ENCODE measurements at regions not wholly inside any gene's neighbourhood (a gene's known extent, or its start where the extent isn't known, plus 50 kb on each side); places are given as distances from the start of the nearest gene placed in this dataset.

DNA sequence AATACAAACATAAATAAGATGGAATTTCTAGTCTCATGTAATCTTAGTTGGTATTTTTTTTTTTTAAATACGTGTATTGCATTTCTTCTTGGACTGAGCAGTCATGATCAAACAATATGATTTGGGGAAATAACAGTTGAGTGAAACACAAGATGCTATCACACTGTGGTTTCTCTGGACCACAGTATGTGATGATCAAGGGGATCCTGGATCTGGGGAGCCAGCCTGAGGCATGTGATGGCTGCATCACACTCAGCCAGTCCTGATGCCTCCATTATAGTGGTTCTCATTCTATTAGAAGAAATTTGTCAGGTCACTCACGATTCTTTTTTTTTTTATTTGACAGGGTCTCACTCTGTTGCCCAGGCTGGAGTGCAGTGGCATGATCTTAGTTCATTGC lies 495.9 kb upstream of the POT1 start:
- no peak for TF ChIP-seq CEBPB (IDR thresholded peaks at IDR 0.05)
- TF ChIP-seq, protein P1, sequence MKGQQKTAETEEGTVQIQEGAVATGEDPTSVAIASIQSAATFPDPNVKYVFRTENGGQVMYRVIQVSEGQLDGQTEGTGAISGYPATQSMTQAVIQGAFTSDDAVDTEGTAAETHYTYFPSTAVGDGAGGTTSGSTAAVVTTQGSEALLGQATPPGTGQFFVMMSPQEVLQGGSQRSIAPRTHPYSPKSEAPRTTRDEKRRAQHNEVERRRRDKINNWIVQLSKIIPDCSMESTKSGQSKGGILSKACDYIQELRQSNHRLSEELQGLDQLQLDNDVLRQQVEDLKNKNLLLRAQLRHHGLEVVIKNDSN (IDR thresholded peaks at IDR 0.05): no peak
- TF ChIP-seq, protein P2, sequence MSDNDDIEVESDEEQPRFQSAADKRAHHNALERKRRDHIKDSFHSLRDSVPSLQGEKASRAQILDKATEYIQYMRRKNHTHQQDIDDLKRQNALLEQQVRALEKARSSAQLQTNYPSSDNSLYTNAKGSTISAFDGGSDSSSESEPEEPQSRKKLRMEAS (IDR thresholded peaks at IDR 0.05): no peak
- TF ChIP-seq, protein P3, sequence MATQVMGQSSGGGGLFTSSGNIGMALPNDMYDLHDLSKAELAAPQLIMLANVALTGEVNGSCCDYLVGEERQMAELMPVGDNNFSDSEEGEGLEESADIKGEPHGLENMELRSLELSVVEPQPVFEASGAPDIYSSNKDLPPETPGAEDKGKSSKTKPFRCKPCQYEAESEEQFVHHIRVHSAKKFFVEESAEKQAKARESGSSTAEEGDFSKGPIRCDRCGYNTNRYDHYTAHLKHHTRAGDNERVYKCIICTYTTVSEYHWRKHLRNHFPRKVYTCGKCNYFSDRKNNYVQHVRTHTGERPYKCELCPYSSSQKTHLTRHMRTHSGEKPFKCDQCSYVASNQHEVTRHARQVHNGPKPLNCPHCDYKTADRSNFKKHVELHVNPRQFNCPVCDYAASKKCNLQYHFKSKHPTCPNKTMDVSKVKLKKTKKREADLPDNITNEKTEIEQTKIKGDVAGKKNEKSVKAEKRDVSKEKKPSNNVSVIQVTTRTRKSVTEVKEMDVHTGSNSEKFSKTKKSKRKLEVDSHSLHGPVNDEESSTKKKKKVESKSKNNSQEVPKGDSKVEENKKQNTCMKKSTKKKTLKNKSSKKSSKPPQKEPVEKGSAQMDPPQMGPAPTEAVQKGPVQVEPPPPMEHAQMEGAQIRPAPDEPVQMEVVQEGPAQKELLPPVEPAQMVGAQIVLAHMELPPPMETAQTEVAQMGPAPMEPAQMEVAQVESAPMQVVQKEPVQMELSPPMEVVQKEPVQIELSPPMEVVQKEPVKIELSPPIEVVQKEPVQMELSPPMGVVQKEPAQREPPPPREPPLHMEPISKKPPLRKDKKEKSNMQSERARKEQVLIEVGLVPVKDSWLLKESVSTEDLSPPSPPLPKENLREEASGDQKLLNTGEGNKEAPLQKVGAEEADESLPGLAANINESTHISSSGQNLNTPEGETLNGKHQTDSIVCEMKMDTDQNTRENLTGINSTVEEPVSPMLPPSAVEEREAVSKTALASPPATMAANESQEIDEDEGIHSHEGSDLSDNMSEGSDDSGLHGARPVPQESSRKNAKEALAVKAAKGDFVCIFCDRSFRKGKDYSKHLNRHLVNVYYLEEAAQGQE (IDR thresholded peaks at IDR 0.05; ENCODE audit: low read depth): no peak
- no peak for TF ChIP-seq TEAD4 (IDR thresholded peaks at IDR 0.05)
- no peak for TF ChIP-seq YY1 (IDR thresholded peaks at IDR 0.05; ENCODE audit: low read depth)
- TF ChIP-seq NFIC (IDR thresholded peaks at IDR 0.05): no peak
- TF ChIP-seq TAF1 (IDR thresholded peaks at IDR 0.05; ENCODE audit: low read depth): no peak
- no peak for TF ChIP-seq EGR1 (IDR thresholded peaks at IDR 0.05)

DNA sequence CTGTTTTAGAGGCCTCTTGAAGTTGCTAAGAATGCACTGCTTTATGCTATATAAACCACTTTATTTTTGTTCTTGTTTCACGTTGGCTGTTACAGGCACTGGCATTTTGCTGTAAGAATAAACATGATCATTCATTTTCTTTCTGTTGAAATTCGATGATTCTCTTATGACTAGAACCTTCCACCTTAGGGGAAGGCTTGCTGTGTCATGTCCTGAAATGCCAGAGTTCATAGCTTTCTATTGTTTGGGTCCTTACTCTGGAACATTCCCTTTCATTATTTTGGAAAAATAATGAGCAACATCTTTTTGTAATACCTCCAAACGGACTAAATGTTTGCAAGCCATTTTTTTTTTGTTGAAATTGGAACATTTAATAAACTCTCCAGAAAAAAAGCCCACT lies 495.1 kb upstream of the POT1 start:
- no peak for TF ChIP-seq CEBPB (IDR thresholded peaks at IDR 0.05)

DNA sequence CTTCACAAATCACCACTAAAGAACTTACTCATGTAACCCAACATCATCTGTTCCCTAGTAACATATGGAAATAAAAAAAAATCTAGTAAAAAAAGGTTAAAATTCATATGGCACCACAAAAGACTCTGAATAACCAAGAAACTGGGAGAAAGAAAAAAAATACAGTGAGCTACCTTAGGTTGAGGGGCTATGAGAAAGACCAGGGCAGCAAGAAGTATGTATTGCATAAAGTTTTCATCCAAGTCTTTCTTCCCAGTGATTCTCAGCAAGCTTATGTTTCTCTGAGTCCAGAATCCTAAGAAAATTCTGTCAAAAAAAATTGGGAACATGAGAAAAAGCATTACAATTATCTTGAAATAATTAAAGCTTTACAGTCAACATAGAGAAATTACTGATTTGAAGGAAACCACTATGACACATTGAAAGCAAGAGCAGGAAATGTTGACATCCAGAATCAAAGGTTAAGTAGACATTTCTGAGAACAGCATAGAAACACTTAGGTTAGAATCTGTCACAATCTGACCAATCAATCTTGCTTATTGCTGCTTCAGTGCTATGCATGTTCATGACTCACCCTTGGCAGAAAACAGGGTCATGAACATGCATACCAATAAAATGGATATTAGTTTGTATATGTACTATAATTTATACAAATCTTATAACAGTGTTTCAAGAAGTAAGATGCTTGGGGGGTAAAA lies 494.0 kb upstream of the POT1 start:
- no peak for TF ChIP-seq ZBTB7A (IDR thresholded peaks at IDR 0.05; ENCODE audit: low read depth)
- TF ChIP-seq NFIC (IDR thresholded peaks at IDR 0.05): no peak
- TF ChIP-seq EP300 (IDR thresholded peaks at IDR 0.05; ENCODE audit: borderline replicate concordance): no peak
- no peak for TF ChIP-seq TEAD4 (IDR thresholded peaks at IDR 0.05)
- no peak for TF ChIP-seq CREB1 (IDR thresholded peaks at IDR 0.05; ENCODE audit: low read depth)
- no peak for TF ChIP-seq RAD21 (IDR thresholded peaks at IDR 0.05; ENCODE audit: low read depth)
- TF ChIP-seq, protein P1 (IDR thresholded peaks at IDR 0.05): no peak
- no peak for TF ChIP-seq TAF1 (IDR thresholded peaks at IDR 0.05; ENCODE audit: low read depth)
- TF ChIP-seq, protein P3 (IDR thresholded peaks at IDR 0.05; ENCODE audit: low read depth): no peak
- no peak for TF ChIP-seq CEBPB (IDR thresholded peaks at IDR 0.05)
- TF ChIP-seq, protein P2 (IDR thresholded peaks at IDR 0.05): no peak
- no peak for TF ChIP-seq YY1 (IDR thresholded peaks at IDR 0.05; ENCODE audit: low read depth)
- TF ChIP-seq EGR1 (IDR thresholded peaks at IDR 0.05): no peak

DNA sequence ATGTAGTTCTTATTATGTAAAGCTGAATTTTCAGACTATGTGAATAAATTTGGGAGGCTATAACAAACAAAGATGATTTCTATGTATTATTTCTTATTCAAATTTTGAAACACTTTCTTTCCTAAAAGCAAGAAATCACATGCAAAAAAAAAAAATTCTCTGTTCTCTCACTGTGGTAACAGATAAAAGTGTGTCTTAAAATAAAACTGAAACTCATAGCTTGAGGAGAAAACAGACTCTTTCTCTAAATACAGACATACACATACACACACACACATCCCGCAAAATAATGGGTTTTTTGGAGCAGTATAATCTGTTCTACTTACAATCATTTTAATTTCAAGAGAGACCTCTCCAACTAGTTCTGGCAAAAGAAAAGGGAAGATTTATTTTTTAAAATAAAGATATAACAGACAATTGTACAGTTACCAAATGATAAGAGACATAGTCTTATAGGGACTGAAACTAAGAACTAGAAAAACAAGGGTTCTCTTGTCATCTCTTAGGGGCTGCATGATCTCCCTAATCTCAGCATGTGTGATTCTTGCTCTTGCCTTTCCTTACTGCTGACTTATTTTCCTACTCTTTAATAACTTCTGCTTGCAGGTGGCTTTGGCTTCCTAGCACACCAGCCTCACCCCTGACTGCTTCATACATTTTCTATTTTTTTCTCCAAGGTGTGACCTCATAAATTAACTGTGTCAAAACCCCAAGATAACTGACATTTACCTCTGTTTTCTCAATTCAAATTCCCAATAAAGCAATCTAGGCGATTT lies 483.5 kb upstream of the POT1 start:
- TF ChIP-seq FOXM1 (IDR thresholded peaks at IDR 0.05; ENCODE audit: borderline replicate concordance, low read depth) (no peak), ZBTB7A (IDR thresholded peaks at IDR 0.05; ENCODE audit: low read depth) (no peak), RAD21 (IDR thresholded peaks at IDR 0.05; ENCODE audit: low read depth) (no peak), TCF12 (IDR thresholded peaks at IDR 0.05; ENCODE audit: low read depth) (no peak), YY1 (IDR thresholded peaks at IDR 0.05; ENCODE audit: low read depth) (no peak), TAF1 (IDR thresholded peaks at IDR 0.05; ENCODE audit: low read depth) (no peak), EP300 (IDR thresholded peaks at IDR 0.05; ENCODE audit: borderline replicate concordance) (no peak), TEAD4 (IDR thresholded peaks at IDR 0.05) (no peak), EGR1 (IDR thresholded peaks at IDR 0.05) (no peak), CEBPB (IDR thresholded peaks at IDR 0.05) (no peak)
- TF ChIP-seq, protein P2 (IDR thresholded peaks at IDR 0.05): no peak
- TF ChIP-seq, protein P1 (IDR thresholded peaks at IDR 0.05): no peak
- TF ChIP-seq, protein P3 (IDR thresholded peaks at IDR 0.05; ENCODE audit: low read depth): no peak

Measured in Ishikawa (cell line).